ENCODE measurements at regions not wholly inside any gene's neighbourhood (a gene's known extent, or its start where the extent isn't known, plus 50 kb on each side); places are given as distances from the start of the nearest gene placed in this dataset.

- TF ChIP-seq POLR2A (IDR thresholded peaks at IDR 0.05) (no peak), CTCF (IDR thresholded peaks at IDR 0.05) (no peak)
These were observed 141.4 kb upstream of the RAB4A start for GRCh38 chr1:229129301-229130027.
